HUES64 (cell line): ENCODE measurements at regions not wholly inside any gene's neighbourhood (a gene's known extent, or its start where the extent isn't known, plus 50 kb on each side); places are given as distances from the start of the nearest gene placed in this dataset.

ENCODE experiments used
- H3K27ac ChIP-seq: 2 replicates; pipeline ENCODE4 v1.7.0; 2013; ENCODE audit warnings: low read depth, low read length, inconsistent platforms
- H3K27me3 ChIP-seq: 2 replicates; pipeline ENCODE4 v1.6.1; 2013; ENCODE audit warnings: mild to moderate bottlenecking, low read length; ENCODE audit not compliant: insufficient read depth
- H3K36me3 ChIP-seq: 2 replicates; pipeline ENCODE4 v1.6.1; 2013; ENCODE audit warnings: mild to moderate bottlenecking, low read length; ENCODE audit not compliant: insufficient read depth
- H3K4me1 ChIP-seq: 2 replicates; pipeline ENCODE4 v1.6.1; 2013; ENCODE audit warnings: mild to moderate bottlenecking, low read length, moderate library complexity; ENCODE audit not compliant: insufficient read depth
- H3K4me3 ChIP-seq: 2 replicates; pipeline ENCODE4 v1.5.1; 2013; ENCODE audit warnings: mild to moderate bottlenecking, low read length, moderate library complexity
- H3K9ac ChIP-seq: 2 replicates; pipeline ENCODE4 v1.6.1; 2013; ENCODE audit warnings: mild to moderate bottlenecking, low read depth, low read length
- H3K9me3 ChIP-seq: 2 replicates; pipeline ENCODE4 v1.6.1; 2013; ENCODE audit warnings: low read depth, low read length; ENCODE audit not compliant: insufficient read depth
- WGBS: fragments of 150-250, 120-280 bp; methylation state at CpG from one replicate; pipeline ENCODE4 v1.1.7; 2013; ENCODE audit warnings: missing lambda C conversion rate; 5-methylcytosine and 5-hydroxymethylcytosine counted together

GRCh38 chr5:27266184-27266583 lies 227.8 kb upstream of the CDH9 start:
- peaks cover 26% of the 10 kb centered on the region; the same call in 1 of the 2 replicates for H3K9me3 ChIP-seq
- H3K36me3 ChIP-seq = no peaks in the 10 kb centered on the region
- H3K27ac ChIP-seq = no peak overlapping the region
- WGBS = 93% methylated on average over 2 of the region's 2 CpGs
- H3K4me1 ChIP-seq = no peaks in the 10 kb centered on the region
- H3K4me3 ChIP-seq = no peak overlapping the region
- H3K27me3 ChIP-seq = no peaks in the 10 kb centered on the region
- no peak overlapping the region for H3K9ac ChIP-seq

- 97% methylated on average over 3 of the region's 3 CpGs for WGBS
- Histone ChIP-seq H3K9ac (no peak overlapping the region), H3K27me3 (no peaks in the 10 kb centered on the region), H3K36me3 (no peaks in the 10 kb centered on the region), H3K9me3 (no peaks in the 10 kb centered on the region), H3K4me1 (no peaks in the 10 kb centered on the region), H3K27ac (no peak overlapping the region), H3K4me3 (no peak overlapping the region)
These were observed 219.3 kb upstream of the CDH9 start for GRCh38 chr5:27257696-27258095.

GRCh38 chr5:27252911-27253310 lies 214.5 kb upstream of the CDH9 start:
- H3K9ac ChIP-seq = no peak overlapping the region
- no peak overlapping the region for H3K27ac ChIP-seq
- WGBS = 94% methylated on average over 2 of the region's 2 CpGs
- H3K36me3 ChIP-seq = no peaks in the 10 kb centered on the region
- H3K4me1 ChIP-seq = 0 out of 2 replicates have a peak, but pooled peaks cover 2% of the 10 kb centered on the region
- no peak overlapping the region for H3K4me3 ChIP-seq
- H3K27me3 ChIP-seq = no peaks in the 10 kb centered on the region
- no peaks in the 10 kb centered on the region for H3K9me3 ChIP-seq

- no peaks in the 10 kb centered on the region for H3K4me1 ChIP-seq
- H3K27ac ChIP-seq = no peak overlapping the region
- H3K4me3 ChIP-seq = no peak overlapping the region
- H3K27me3 ChIP-seq = no peaks in the 10 kb centered on the region
- no peaks in the 10 kb centered on the region for H3K36me3 ChIP-seq
- H3K9ac ChIP-seq = no peak overlapping the region
- 73% methylated on average over 2 of the region's 2 CpGs for WGBS
- no peaks in the 10 kb centered on the region for H3K9me3 ChIP-seq
These were observed 203.9 kb upstream of the CDH9 start for GRCh38 chr5:27242258-27242626.

GRCh38 chr5:27241564-27242257 lies 203.3 kb upstream of the CDH9 start:
- H3K27ac ChIP-seq = no peak overlapping the region; the same call in 1 of the 2 replicates
- no peaks in the 10 kb centered on the region for H3K4me1 ChIP-seq
- no peaks in the 10 kb centered on the region for H3K9me3 ChIP-seq

GRCh38 chr5:27240791-27241190 lies 202.4 kb upstream of the CDH9 start:
- Histone ChIP-seq H3K27ac (no peak overlapping the region), H3K27me3 (no peaks in the 10 kb centered on the region), H3K36me3 (no peaks in the 10 kb centered on the region), H3K9me3 (no peaks in the 10 kb centered on the region), H3K9ac (no peak overlapping the region), H3K4me1 (no peaks in the 10 kb centered on the region), H3K4me3 (no peak overlapping the region)
- 93% methylated on average over 1 of the region's 2 CpGs for WGBS

More at GRCh38 chr5:27241564-27242257, 203.3 kb upstream of the CDH9 start:
- Histone ChIP-seq H3K4me3 (no peak overlapping the region), H3K9ac (no peak overlapping the region), H3K36me3 (no peaks in the 10 kb centered on the region), H3K27me3 (no peaks in the 10 kb centered on the region)
- 94% methylated on average over 4 of the region's 5 CpGs for WGBS

GRCh38 chr5:27234916-27235315 lies 196.5 kb upstream of the CDH9 start:
- 86% methylated on average over 2 of the region's 2 CpGs for WGBS

GRCh38 chr5:27221410-27221809 lies 183.0 kb upstream of the CDH9 start:
- Histone ChIP-seq H3K36me3 (no peaks in the 10 kb centered on the region), H3K27ac (no peak overlapping the region), H3K4me3 (no peak overlapping the region), H3K4me1 (no peaks in the 10 kb centered on the region), H3K9ac (no peak overlapping the region), H3K9me3 (no peaks in the 10 kb centered on the region), H3K27me3 (no peaks in the 10 kb centered on the region)
- WGBS = no CpG with 5 or more reads among the region's 1 CpG

More at GRCh38 chr5:27234916-27235315, 196.5 kb upstream of the CDH9 start:
- Histone ChIP-seq H3K9me3 (no peaks in the 10 kb centered on the region), H3K27ac (no peak overlapping the region), H3K4me1 (no peaks in the 10 kb centered on the region), H3K36me3 (no peaks in the 10 kb centered on the region), H3K9ac (no peak overlapping the region), H3K27me3 (no peaks in the 10 kb centered on the region), H3K4me3 (no peak overlapping the region)

GRCh38 chr5:27220752-27221151 lies 182.4 kb upstream of the CDH9 start:
- Histone ChIP-seq H3K27ac (no peak overlapping the region), H3K4me1 (no peaks in the 10 kb centered on the region), H3K9ac (no peak overlapping the region), H3K4me3 (no peak overlapping the region), H3K36me3 (no peaks in the 10 kb centered on the region), H3K9me3 (no peaks in the 10 kb centered on the region), H3K27me3 (no peaks in the 10 kb centered on the region)
- 94% methylated on average over 3 of the region's 4 CpGs for WGBS

- no peaks in the 10 kb centered on the region for H3K36me3 ChIP-seq
- H3K9ac ChIP-seq = no peak overlapping the region
- WGBS = 97% methylated on average over 7 of the region's 7 CpGs
- H3K4me1 ChIP-seq = no peaks in the 10 kb centered on the region
- no peak overlapping the region for H3K27ac ChIP-seq
- H3K27me3 ChIP-seq = no peaks in the 10 kb centered on the region
- no peaks in the 10 kb centered on the region for H3K9me3 ChIP-seq
- H3K4me3 ChIP-seq = no peak overlapping the region
These were observed 179.6 kb upstream of the CDH9 start for GRCh38 chr5:27217977-27218376.

GRCh38 chr5:27217155-27217956 lies 179.0 kb upstream of the CDH9 start:
- Histone ChIP-seq H3K4me3 (no peak overlapping the region), H3K9me3 (no peaks in the 10 kb centered on the region), H3K27me3 (no peaks in the 10 kb centered on the region), H3K36me3 (no peaks in the 10 kb centered on the region), H3K9ac (no peak overlapping the region), H3K4me1 (no peaks in the 10 kb centered on the region), H3K27ac (no peak overlapping the region)
- WGBS = 90% methylated on average over 15 of the region's 15 CpGs
